ENCODE measurements at regions not wholly inside any gene's neighbourhood (a gene's known extent, or its start where the extent isn't known, plus 50 kb on each side); places are given as distances from the start of the nearest gene placed in this dataset.

DNA sequence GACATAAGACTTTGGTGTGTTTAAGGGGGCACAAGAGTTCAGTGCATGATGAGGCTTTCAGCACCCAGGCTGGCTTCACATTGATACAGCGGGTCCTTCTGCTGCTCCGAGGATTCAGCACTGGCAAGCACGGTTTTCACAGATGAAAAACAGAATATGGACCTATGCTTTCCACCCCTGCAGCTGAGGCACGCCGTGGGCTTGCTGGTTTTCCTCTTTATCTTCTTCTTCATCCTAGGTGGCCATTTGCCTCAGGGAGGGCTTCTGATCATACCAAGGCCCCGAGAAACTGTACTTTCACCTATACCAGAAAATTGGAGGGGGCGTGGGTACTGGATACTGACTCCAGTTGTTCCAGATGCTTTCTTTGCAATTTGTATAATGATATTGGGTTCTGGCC, 277.1 kb upstream of the ZNF32 start:
- TF ChIP-seq, protein P1, sequence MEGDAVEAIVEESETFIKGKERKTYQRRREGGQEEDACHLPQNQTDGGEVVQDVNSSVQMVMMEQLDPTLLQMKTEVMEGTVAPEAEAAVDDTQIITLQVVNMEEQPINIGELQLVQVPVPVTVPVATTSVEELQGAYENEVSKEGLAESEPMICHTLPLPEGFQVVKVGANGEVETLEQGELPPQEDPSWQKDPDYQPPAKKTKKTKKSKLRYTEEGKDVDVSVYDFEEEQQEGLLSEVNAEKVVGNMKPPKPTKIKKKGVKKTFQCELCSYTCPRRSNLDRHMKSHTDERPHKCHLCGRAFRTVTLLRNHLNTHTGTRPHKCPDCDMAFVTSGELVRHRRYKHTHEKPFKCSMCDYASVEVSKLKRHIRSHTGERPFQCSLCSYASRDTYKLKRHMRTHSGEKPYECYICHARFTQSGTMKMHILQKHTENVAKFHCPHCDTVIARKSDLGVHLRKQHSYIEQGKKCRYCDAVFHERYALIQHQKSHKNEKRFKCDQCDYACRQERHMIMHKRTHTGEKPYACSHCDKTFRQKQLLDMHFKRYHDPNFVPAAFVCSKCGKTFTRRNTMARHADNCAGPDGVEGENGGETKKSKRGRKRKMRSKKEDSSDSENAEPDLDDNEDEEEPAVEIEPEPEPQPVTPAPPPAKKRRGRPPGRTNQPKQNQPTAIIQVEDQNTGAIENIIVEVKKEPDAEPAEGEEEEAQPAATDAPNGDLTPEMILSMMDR (conservative IDR thresholded peaks at IDR 0.05 in 1 of 2, IDR thresholded peaks at IDR 0.05 in 1 of 2; ENCODE audit: extremely low read depth in 1 of 2, insufficient read depth in 1 of 2, low read depth in 1 of 2, low read length in 2 of 2), result no peak
- TF ChIP-seq EZH2 (IDR thresholded peaks at IDR 0.05; ENCODE audit: borderline replicate concordance, low read length), result no peak
